Fibroblast of mammary gland (primary cell): ENCODE measurements at regions not wholly inside any gene's neighbourhood (a gene's known extent, or its start where the extent isn't known, plus 50 kb on each side); places are given as distances from the start of the nearest gene placed in this dataset.

Experiments used
- DNase-seq: peaks from one replicate; pipeline ENCODE4 v3.0.0-alpha.2; 2010; ENCODE audit warnings: low read depth
- H3K4me3 ChIP-seq: 2 replicates; pipeline ENCODE4 v1.5.1; 2011; ENCODE audit warnings: low read depth, mild to moderate bottlenecking, low read length, moderate library complexity; ENCODE audit not compliant: control insufficient read depth
- CTCF ChIP-seq: conservative IDR thresholded peaks from 2 replicates; pipeline ENCODE4 v1.5.1; 2011; ENCODE audit warnings: low read depth, low read length, inconsistent platforms; ENCODE audit not compliant: control insufficient read depth, insufficient read depth

GRCh38 chr13:111950697-111951096 lies 116.3 kb upstream of the SOX1 start:
- no peak overlapping the region for H3K4me3 ChIP-seq
- no peak for TF ChIP-seq CTCF
- no peak for DNase-seq

GRCh38 chr13:111952032-111952431 lies 114.9 kb upstream of the SOX1 start:
- no peak for DNase-seq
- no peak overlapping the region for H3K4me3 ChIP-seq
- no peak for TF ChIP-seq CTCF

- DNase-seq: no peak
- no peak overlapping the region for H3K4me3 ChIP-seq
- no peak for TF ChIP-seq CTCF
Measured at GRCh38 chr13:111952814-111953213, 114.1 kb upstream of the SOX1 start.

- no peak for TF ChIP-seq CTCF
- no peak for DNase-seq
- no peak overlapping the region for H3K4me3 ChIP-seq
Measured at GRCh38 chr13:111953546-111954178, 113.3 kb upstream of the SOX1 start.

- TF ChIP-seq CTCF: no peak
- no peak overlapping the region for H3K4me3 ChIP-seq
- DNase-seq: no peak
Measured at GRCh38 chr13:111954661-111955411, 112.1 kb upstream of the SOX1 start.

GRCh38 chr13:111955412-111956065 lies 111.4 kb upstream of the SOX1 start:
- TF ChIP-seq CTCF: no peak

More at GRCh38 chr13:111955412-111956065, 111.4 kb upstream of the SOX1 start:
- H3K4me3 ChIP-seq: no peak overlapping the region
- DNase-seq: no peak
